ENCODE measurements at regions not wholly inside any gene's neighbourhood (a gene's known extent, or its start where the extent isn't known, plus 50 kb on each side); places are given as distances from the start of the nearest gene placed in this dataset.

- no peaks in the 10 kb centered on the region for H3K27me3 ChIP-seq
- no peaks in the 10 kb centered on the region for H3K36me3 ChIP-seq (ENCODE audit: low read depth, missing control alignments)
- intact Hi-C loops (cut with DNase I; ENCODE audit: low total_unique reads) = no loop called here
- 44 to 58% methylated on average over 2 of the region's 2 CpGs for WGBS, 2 donors
- H3K4me1 ChIP-seq = no peaks in the 10 kb centered on the region
- H3K9me3 ChIP-seq = no peaks in the 10 kb centered on the region
- TF ChIP-seq CTCF (IDR thresholded peaks at IDR 0.05) = no peak
- no peak overlapping the region for H3K27ac ChIP-seq
- no peak for DNase-seq
- no peak overlapping the region for H3K4me3 ChIP-seq
Observed at GRCh38 chr3:67076607-67077006, 78.5 kb downstream of the KBTBD8 start.

- Histone ChIP-seq H3K4me1 (no peaks in the 10 kb centered on the region), H3K4me3 (no peak overlapping the region), H3K36me3 (ENCODE audit: low read depth, missing control alignments) (no peaks in the 10 kb centered on the region), H3K27ac (no peak overlapping the region), H3K27me3 (no peaks in the 10 kb centered on the region), H3K9me3 (no peaks in the 10 kb centered on the region)
- TF ChIP-seq POLR2A (IDR thresholded peaks at IDR 0.05) = no peak
- no peak for TF ChIP-seq CTCF (IDR thresholded peaks at IDR 0.05)
- DNase-seq = no peak
- intact Hi-C loops (cut with DNase I; ENCODE audit: low total_unique reads) = no loop called here
Observed at GRCh38 chr3:67077656-67078055, 79.5 kb downstream of the KBTBD8 start.

GRCh38 chr3:67082533-67083024, 84.5 kb downstream of the KBTBD8 start:
- no peak overlapping the region for H3K4me3 ChIP-seq
- WGBS, 2 donors = 82 to 97% methylated on average over 4 of the region's 4 CpGs
- H3K9me3 ChIP-seq = no peaks in the 10 kb centered on the region
- TF ChIP-seq CTCF (IDR thresholded peaks at IDR 0.05) (no peak), POLR2A (IDR thresholded peaks at IDR 0.05) (no peak)
- intact Hi-C loops (cut with DNase I; ENCODE audit: low total_unique reads) = no loop called here
- H3K27ac ChIP-seq = no peak overlapping the region
- H3K36me3 ChIP-seq (ENCODE audit: low read depth, missing control alignments) = no peaks in the 10 kb centered on the region
- H3K27me3 ChIP-seq = no peaks in the 10 kb centered on the region
- no peak for DNase-seq
- no peaks in the 10 kb centered on the region for H3K4me1 ChIP-seq

- Histone ChIP-seq H3K4me3 (no peak overlapping the region), H3K4me1 (no peaks in the 10 kb centered on the region), H3K9me3 (no peaks in the 10 kb centered on the region), H3K27me3 (no peaks in the 10 kb centered on the region), H3K27ac (no peak overlapping the region), H3K36me3 (ENCODE audit: low read depth, missing control alignments) (no peaks in the 10 kb centered on the region)
- DNase-seq = no peak
- 52 to 67% methylated on average over 1 of the region's 1 CpG for WGBS, 2 donors
- intact Hi-C loops (cut with DNase I; ENCODE audit: low total_unique reads) = no loop called here
- TF ChIP-seq POLR2A (IDR thresholded peaks at IDR 0.05) = no peak
- no peak for TF ChIP-seq CTCF (IDR thresholded peaks at IDR 0.05)
Observed at GRCh38 chr3:67083277-67083676, 85.2 kb downstream of the KBTBD8 start.

GRCh38 chr3:67087788-67088187, 89.7 kb downstream of the KBTBD8 start:
- H3K27me3 ChIP-seq = no peaks in the 10 kb centered on the region
- TF ChIP-seq CTCF (IDR thresholded peaks at IDR 0.05) = no peak
- TF ChIP-seq POLR2A (IDR thresholded peaks at IDR 0.05) = no peak
- no peaks in the 10 kb centered on the region for H3K4me1 ChIP-seq
- no peaks in the 10 kb centered on the region for H3K36me3 ChIP-seq (ENCODE audit: low read depth, missing control alignments)
- H3K9me3 ChIP-seq = no peaks in the 10 kb centered on the region
- 92 to 94% methylated on average over 1 of the region's 1 CpG for WGBS, 2 donors
- intact Hi-C loops (cut with DNase I; ENCODE audit: low total_unique reads) = no loop called here
- no peak overlapping the region for H3K4me3 ChIP-seq
- DNase-seq = no peak
- H3K27ac ChIP-seq = no peak overlapping the region
